Muscle of arm (tissue), 1 donor: ENCODE measurements at regions not wholly inside any gene's neighbourhood (a gene's known extent, or its start where the extent isn't known, plus 50 kb on each side); places are given as distances from the start of the nearest gene placed in this dataset.

ENCODE experiments used
- DNase-seq: peaks from one replicate; pipeline ENCODE4 v3.0.0-alpha.2; 2013

DNA sequence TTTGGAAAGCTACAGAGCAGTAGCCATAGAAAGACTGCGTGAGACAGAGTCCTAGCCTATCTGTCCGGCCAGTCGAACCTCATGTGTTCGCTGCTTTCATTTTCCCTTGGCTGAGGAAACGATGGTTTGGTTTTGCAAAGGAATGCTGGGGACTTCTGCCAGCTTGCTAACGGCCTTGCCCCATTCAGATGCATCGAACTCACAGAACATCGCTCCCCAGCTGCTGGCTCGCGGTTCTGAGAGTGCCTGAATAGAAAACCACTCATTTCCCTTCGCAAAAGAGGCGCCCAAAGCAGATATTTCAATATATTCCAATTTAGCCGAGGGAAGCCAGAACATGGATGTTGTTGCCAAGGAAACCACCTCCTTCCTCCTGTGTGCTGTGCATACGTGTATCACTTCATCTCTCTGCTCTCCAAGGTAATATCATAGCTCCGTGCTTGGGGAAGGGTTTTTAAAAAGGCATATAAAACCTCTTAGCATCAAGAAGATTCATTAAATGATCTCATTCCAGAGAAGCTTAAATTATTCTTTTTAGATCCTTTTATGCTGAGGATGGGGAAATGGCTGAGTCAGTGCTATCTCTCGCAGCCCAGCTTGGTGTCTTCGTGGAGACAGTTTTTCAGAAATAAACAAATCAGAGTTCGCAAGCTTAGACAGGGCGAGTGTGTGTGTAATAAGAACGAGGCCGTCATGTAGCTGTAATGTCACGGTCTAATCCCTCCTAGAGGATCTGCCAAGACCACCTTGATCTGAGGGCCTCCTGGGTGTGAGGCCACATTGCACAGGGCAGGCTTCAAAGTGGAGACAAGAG is 215.2 kb downstream of the RPS24 start:
- peak; percentile 54 for DNase-seq

DNA sequence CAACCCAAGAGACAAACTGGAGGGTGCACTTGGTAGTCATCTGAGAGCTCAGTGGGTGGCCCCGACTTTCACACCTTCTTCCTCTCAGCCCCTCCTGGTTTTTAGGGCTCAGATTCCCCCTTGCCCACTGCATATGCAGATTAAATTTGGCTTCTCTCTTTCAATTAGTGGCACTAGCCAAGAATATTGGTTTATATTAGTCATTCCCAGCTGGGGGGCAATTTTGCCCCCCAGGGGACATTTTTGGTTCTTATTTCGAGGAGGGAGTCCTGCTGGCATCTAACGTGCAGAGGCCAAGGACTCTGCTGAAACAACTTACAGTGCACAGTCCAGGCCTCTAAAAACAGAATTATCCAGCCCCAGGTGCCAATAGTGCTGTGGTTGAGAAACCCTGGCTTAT is 216.0 kb downstream of the RPS24 start:
- no peak for DNase-seq

GRCh38 chr10:78250313-78251015 is 216.8 kb downstream of the RPS24 start:
- no peak for DNase-seq

- no peak for DNase-seq
Observed at GRCh38 chr10:78251016-78251385, 217.3 kb downstream of the RPS24 start.

GRCh38 chr10:78252286-78252685 is 218.6 kb downstream of the RPS24 start:
- DNase-seq, result no peak

- no peak for DNase-seq
Observed at GRCh38 chr10:78253063-78253853, 219.6 kb downstream of the RPS24 start.

DNA sequence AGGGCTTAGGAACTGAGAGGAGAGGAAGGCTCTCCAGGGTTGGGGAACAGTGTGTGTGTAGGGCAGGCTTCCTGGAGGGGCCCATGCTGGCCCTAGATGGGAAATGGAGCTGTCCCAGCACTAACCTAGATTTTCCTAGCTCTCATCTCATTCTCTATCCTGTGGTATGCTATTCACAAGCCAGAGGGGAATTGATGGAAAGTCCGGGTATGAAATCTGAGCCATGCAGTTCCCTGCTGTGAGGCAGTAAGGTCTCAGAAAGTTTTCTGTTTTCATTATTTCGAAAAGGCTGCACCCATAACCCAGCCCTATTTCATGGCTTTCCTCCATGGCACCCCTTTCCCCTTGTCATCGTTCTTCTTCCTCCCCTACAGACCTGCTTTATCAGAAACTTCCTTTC is 220.3 kb downstream of the RPS24 start:
- no peak for DNase-seq

DNA sequence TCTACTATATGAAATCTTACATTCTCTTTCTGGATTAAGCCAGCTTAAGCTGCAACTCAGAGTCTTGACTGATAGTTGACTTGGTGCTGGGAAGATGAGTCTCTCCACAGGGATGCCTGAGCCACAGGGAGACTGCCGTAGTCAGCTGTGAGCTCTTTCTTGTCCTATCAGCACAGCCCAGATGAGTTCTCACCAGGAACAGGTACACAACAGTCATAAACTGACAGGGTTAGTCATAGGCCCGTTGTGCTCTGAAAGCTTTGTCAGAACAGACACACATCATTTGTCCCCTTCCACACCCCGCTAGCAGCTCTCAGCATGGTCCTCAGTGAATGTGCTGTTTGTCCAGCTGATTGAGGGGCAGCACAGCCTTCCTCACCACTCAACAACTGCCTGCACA is 221.6 kb downstream of the RPS24 start:
- no peak for DNase-seq

DNA sequence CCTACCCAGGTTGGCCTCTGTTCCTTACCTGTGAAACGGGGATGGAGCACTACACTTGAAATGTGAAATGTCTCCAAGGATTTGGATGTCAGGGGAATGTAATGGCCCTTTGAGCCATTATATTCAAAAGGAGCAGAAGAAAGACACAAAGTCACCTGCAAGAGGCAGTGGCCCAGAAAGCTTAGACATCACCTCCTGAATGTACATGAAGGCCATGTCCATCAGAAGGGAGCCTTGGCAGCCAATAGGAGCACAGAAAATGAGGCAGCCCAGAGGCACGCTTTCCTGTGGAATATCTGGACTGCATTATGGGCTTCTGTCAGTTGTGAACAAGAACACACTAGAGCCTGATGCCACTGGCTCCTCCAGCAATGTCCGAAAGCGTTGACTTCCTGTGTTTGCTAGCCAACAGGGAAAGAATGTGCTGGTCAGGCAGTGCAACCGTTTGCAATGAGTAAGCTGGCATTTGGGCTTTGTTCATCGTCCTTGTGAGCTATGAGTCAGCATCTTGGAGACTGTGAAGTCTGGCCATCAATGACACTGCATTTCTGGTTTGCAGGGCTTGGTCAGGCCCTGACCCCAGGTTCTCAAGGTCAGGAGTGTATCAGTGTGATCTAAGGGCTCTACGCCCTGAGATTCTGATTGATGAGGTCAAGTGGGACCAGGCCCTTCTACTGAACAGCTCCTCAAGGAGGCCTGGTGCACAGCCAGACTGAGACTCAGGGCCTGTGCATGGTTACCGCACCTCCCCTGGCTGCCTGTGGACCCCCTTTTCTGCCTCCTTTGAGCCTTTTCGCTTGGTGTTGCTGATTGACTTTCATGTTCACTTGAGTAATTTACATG is 222.4 kb downstream of the RPS24 start:
- DNase-seq, result no peak

DNA sequence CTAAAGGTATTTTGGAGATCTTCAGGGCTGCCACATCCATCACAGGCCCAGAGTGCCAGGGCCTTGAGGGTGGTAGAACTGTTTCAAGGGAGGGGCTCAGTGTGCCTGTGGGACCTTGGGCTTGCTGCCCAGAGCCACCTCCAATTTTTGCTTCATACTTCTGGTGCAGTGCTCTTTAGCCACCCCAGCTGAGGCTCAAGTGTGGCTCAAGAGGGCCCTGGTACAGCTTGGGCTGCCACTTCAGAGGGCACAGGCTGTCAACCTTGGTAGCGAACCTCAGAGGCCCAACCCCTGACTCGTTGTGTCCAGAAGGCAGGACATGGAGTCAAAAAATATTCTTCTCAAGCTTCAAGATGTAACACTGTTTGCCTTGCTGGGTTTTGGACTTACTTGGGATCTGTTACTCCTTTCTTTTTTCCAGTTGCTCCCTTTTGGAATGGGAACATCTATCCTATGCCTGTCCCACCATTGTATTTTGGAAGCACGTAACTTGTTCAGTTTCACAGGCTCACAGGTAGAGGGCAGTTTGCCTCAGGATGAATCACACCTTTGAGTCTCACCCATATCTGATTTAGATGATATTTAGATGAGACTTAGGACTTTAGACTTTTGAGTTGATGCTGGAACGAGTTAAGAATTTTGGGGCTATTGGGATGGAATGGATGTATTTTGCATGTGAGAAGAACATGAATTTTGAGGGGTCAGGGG is 224.8 kb downstream of the RPS24 start:
- no peak for DNase-seq

DNA sequence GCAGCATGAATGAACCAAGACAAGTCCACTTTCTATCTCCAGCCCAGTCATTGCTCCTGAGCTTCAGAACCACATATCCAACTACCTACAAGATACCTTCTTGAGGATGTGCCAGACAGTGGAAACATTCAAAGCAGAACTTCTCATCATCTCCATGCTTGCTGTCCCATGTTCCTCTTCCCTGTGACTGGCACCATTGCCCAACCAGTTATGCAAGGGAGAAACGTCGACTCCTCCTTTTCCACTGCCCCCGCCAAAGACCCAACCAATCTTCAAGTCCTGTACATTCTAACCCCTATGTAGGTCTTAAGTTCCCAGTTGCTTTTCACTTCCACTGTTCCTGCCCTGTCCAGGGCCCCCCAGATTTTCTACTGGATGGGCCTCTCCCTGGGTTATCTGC is 225.7 kb downstream of the RPS24 start:
- DNase-seq, result no peak

DNA sequence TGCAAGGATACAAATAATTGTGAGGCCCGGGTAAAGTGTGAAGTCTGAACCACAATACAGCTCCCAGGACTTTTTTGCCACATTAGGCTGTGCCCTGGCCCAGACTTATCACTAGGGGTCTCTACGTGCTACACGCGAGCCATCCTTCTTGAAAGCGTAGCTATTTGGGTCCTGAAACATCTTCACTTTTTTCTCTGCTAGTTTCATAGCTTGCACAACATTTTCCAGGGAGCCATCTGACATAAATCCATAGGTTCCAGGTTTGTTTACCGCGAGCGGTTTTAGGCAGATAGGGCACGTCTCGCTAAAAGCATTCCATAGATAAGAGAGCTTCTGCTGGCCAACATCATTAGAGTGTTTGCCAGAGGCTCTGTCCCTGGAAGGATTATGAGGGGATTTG is 226.5 kb downstream of the RPS24 start:
- DNase-seq, result no peak

DNA sequence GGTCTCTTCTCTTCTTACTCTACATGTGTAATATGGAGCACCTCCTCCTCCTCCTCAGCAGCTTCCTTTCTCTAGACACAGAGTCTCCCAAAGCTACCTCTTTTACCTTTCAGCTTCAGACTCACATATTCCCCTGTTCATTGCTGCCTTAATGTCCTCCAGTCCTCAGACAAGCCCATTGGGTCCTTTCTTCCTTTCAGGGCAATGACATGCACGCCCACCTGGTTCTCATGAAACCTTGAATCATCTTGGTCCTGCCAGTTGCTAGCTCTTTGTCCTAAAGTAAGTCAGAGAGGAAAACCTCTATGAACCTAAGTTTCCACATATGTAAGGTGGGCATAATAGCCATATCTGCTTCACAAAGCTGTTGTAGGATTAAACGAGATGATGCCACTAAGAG is 227.0 kb downstream of the RPS24 start:
- no peak for DNase-seq

- DNase-seq, result no peak
Observed at GRCh38 chr10:78261291-78261690, 227.6 kb downstream of the RPS24 start.

GRCh38 chr10:78262860-78263259 is 229.2 kb downstream of the RPS24 start:
- no peak for DNase-seq

DNA sequence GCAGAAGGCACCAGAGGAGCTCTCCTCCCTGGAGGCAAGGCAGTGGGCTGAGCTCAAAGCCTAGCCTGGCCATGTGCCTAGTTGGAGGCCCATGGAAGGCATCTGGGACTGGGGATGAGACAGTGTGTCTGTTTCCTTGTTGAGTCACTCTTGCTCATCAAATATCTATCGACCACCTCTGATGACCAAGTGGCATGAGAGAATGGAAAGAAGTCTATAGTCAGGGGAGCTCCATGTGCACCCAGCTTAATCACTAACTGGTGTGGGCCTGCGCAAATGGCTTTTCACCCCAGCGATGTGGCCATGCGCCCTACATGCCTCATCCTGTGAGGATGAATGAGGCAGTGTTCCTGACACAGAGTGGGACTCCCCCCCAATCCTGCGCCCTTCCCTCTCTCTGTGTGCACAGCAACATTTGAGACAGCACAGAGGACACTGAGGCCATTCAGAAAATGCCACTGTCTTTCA is 229.9 kb downstream of the RPS24 start:
- DNase-seq, result no peak

DNA sequence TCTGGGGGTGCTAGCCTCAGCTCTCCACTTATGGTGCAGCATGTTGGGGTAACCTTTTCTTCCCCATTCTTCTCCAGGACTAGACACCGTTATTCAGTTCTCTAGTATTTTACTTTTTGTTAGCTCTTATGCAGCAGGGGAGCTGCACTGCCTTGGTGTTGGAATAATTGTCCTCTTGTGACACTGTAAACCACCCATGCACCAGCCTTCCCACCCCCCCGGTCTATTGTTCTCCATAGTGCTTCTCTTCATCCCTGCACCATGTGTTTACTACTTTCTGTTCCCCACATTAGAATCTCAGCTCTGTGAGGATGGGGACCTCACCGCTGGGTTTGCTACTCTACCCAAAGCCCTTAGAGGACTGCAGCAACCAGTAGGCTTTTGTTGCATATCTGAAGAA is 230.7 kb downstream of the RPS24 start:
- no peak for DNase-seq

DNA sequence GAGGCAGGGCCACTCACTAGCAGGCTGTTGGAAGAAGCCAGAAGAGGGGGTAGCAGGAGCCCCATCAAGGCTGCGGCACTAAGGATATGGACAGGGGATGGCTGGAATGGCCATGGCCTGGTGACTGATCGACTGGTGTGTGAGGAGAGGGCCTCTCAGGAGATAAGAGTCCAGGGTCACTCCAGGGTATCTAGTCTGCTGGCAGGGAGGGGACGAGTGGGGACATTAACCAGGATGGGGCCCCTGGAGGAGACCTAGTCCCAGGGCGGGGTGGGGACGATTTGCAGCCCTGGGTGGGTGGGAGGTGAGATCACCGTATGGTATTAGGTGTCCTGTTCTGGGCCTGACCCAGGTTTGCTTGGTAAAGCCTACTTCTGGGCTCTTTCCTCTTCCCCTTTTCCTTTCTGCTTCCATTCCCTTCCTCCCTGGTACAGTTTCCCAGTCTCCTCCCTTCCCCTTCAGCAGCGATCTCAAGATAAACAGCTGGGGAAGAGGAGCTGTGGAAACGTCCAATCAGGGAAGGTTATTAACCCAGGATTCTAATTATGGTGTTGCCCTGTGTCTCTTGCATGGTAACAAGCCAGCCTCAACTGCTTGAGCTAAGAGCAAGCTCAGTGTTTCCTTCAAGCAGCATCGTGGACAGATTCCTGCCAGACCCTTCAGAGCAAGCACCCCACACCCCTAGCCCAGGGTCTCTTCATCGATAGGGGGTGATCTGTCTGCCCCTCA is 233.2 kb downstream of the RPS24 start:
- DNase-seq, result no peak

DNA sequence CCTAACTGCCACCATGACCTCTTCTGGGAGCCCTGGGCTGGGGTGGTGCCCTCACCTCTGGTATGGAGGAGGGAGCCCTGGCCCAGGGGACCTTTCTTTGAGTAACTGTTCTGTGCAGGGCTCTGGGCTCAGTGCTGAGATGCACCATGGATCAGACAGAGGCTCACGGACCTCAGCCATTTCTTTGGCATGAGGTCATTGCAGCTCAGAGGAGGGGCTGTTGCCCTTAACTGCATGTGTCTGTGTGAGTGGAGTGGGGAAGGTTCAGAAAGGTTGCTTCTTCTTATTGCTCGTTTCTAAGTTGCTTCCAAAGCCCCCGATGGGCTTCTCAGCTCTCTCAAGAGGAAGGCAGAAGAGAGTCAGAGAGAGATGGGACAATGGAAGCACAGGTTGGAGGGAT is 233.9 kb downstream of the RPS24 start:
- no peak for DNase-seq

DNA sequence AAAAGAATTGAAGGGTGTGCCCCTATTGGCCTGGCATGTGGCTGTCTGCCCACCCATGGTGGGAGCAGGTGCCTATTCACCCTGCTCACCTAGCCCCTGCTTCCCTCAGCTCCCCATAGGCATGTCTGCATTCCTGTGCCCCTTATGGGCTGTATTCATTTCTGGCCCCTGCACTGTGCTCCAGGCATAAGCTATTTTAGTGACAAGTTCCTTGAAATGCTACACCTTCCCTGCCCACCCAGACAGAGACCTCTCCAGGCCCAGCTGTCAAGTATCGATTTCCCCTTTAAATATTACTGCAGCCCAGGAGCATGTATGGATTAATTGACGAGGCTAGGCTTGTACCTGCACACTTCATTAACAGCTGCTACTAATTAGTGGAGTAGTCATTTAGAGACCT is 235.4 kb downstream of the RPS24 start:
- DNase-seq, result no peak
